Upper lobe of left lung (tissue), 4 donors: ENCODE measurements at regions not wholly inside any gene's neighbourhood (a gene's known extent, or its start where the extent isn't known, plus 50 kb on each side); places are given as distances from the start of the nearest gene placed in this dataset.

Experiments
- CTCF ChIP-seq, 6 experiments: fragments of 450-650 bp in 4 of 6; fragments of 200-600 bp in 2 of 6; sonication (generic) in 2 of 6; IDR thresholded peaks; one replicate each; pipeline ENCODE4 v1.5.1; 2016 to 2019; ENCODE audit warnings: antibody characterized with exemption in 6 of 6
- POLR2AphosphoS5 ChIP-seq, 2 donors: sonication (generic); formaldehyde crosslinking; IDR thresholded peaks; one replicate each; pipeline ENCODE4 v1.5.1; 2017; ENCODE audit warnings: antibody characterized with exemption in 2 of 2

- no peak for TF ChIP-seq CTCF (IDR thresholded peaks at IDR 0.05)
- TF ChIP-seq POLR2AphosphoS5 (IDR thresholded peaks at IDR 0.05), result no peak
Measured at GRCh38 chr3:176554264-176554663, 643.0 kb downstream of the TBL1XR1 start.
